ENCODE measurements at regions not wholly inside any gene's neighbourhood (a gene's known extent, or its start where the extent isn't known, plus 50 kb on each side); places are given as distances from the start of the nearest gene placed in this dataset.

- DNase-seq = no peak
Measured at GRCh38 chr5:133905424-133905823, 63.0 kb downstream of the C5orf15 start.

DNA sequence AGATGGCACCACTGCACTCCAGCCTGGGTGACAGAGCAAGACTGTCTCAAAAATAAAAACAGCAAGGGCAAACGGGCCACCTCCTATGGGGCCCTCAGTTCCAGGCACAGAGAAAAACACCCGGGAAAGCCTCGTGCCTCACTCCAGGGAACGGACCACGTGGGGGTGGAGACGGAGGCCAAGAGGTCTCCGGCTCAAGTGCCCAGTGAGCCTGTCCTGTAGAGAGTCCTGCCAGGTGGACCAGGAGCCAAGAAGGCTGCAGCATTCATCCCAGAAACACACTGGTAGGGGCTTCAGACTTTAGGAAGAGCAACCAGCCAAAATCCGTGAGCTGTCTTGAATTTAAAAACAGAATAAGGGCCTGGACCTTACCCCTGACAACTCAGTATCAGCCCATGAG lies 63.8 kb downstream of the C5orf15 start:
- no peak for DNase-seq

GRCh38 chr5:133902511-133903118 lies 65.8 kb downstream of the C5orf15 start:
- DNase-seq = peak; percentile 35

DNA sequence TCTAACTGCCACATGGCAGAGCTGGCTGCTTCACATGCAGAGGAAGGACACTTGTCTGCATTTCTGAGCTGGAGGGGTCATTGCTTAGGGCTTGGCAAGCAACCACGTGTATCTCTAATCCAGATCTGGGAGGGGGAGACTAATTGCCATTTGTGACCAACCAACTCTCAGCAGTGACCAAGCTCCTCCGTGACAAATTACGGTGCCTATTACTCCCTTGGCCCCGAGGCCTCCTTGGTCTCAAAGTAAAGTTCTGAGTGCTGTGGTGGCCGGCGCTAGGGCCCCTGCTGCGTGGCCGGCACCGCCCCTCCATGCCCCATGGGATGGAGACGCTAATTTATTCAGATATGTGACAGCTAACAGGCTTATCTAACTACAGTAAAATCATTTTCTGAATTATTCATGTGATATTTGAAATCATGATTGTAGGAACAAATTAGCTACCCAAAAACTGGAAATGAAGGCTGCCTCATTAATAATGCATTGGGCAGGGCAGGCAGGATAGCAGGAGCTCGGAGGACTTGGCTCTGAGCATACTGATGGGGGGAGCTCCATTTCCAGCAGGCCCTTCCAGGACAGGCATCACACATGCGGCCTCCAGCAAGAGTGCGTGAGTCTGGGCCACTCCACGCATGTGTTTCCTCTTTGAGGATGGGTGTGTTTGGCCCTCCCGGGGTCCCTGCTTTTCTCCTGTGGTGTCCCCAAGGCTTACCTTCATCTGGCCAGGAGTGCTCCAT lies 67.7 kb downstream of the C5orf15 start:
- no peak for DNase-seq

DNA sequence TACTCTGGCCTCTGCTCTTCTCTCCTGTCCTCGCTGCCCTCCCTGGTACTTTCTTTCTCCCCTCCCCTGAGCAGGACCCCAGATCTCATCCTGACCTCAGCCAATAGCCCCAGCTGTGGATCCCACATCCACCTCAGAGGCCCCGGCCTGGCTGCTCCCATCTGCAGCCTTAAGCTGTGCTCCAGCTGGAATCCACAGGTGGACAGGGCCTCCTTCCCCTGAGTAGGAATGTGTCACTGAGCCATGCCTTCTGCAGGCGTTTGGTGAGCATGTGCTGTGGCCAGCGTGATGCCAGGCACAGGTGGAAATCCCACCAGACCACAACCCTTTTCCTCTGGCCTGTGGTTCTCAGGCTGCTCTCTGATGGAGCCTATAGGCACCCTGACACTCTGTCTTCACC lies 68.9 kb downstream of the C5orf15 start:
- no peak for DNase-seq

GRCh38 chr5:133898440-133898839 lies 70.0 kb downstream of the C5orf15 start:
- no peak for DNase-seq

GRCh38 chr5:133897431-133897830 lies 71.0 kb downstream of the C5orf15 start:
- no peak for DNase-seq

GRCh38 chr5:133896873-133897272 lies 71.6 kb downstream of the C5orf15 start:
- no peak for DNase-seq

GRCh38 chr5:133895979-133896845 lies 72.2 kb downstream of the C5orf15 start:
- no peak for DNase-seq

DNA sequence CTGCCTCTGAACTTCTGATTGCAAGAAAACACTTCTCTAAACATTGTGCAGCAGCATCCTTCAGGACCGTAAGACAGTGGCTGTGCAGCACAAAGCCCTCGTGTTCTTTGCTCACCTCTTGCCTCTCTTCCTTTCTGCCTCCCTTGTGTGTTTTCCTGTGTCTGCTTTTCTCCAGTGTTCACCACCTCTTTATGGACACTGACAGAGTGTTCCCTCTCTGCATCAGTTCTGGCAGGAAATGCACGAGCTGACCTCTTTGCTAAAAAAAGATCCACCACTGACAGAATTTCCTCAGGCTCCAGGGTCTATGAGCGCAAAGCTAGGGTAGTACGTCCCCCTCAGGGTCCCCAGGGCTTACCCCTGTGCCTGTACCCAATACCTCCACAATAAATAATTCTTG lies 74.3 kb downstream of the C5orf15 start:
- no peak for DNase-seq

- DNase-seq = no peak
Measured at GRCh38 chr5:133892774-133893173, 75.7 kb downstream of the C5orf15 start.

GRCh38 chr5:133892306-133892705 lies 76.1 kb downstream of the C5orf15 start:
- DNase-seq = no peak

DNA sequence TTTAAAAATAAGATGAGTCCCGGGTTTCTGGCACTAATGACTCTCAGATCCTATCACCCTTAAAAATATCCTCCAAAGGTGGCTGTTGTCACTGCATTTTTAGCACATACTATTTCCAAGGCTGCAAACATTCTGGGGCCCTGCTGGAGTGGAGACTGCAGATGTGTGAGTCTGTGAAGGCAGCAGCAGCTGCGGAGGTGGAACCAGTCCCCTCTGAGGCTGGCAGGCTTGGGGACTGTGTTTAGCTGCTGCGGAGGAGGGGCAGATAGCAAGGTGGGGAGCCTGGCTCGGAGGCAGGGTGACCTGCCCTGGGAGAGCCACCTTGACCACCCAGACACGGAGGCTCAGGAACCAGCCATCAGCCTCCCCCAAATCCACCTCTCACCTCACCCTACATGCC lies 77.0 kb downstream of the C5orf15 start:
- DNase-seq = no peak

DNA sequence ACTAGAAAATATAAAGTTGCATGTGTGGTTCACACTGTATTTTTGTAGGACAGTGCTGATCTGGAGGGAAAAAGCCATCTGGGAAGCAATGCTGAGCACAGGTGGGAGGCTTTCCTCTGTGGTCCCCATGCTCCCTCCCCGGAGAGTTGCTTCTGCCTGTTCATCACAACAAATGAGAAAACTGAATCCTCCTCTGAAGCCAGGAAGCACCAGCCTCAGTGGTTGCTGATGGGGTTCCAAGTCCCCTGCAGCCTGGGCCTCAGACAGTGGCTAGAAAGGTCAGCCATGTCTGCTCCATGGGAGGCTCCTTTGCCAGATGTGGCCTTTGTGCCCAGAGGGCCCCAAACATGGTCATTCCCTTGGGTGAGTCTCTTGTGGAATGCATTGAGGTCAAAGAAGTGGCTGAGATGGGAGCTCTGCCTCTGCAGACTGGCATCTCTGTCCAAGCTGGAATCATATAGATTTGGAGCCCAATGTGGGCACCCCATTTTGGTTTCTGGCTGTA lies 77.6 kb downstream of the C5orf15 start:
- DNase-seq = no peak

DNA sequence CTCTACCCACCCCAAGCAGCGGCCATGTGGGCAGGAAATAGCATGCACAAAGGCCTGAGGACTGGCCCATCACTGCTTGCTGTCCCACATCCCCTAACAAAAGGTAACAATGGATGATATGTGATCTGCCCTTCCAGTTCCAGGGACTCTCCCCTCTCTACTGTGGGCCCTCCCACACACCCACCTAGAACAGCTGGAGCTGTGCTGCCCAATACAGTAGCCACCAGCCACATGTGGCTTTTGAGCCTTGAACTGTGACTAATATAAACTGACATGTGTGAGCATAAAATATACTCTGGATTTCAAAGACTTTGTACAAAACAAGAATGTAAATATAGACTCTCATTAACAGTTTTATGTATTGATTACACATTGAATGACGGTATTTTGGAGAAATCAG lies 78.1 kb downstream of the C5orf15 start:
- peak; percentile 48 for DNase-seq

DNA sequence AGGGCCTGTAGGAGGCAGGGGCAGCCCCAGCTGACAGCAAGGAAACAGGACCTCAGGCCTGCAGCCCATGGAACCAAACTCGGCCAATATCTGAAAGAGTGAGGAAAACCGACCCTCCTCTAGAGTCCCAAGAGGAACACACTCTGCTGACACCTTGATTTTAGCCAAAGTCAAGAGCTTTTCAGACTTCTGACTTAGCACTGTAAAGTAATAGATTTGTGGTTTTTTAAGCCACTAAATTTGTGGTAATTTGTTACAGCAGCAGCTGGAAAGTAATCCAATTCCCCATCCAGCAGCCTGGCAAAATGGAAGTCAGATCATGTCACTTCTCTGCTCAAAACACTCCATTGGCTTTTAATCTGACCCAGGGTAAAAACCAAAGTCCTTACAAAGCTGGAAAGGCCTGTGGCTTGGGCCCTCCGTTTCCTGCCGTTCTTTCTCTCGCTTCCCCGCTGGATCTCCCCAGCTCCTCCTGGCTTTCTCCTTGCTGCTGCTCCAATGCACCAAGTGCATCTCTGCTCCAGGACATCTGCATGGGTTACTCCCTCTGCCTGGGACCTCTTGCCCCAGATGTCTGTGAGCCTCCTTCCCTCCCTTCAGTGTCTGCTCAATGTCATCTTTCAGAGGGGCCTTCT lies 79.0 kb downstream of the C5orf15 start:
- no peak for DNase-seq

- DNase-seq = no peak
Measured at GRCh38 chr5:133888625-133888991, 79.8 kb downstream of the C5orf15 start.

GRCh38 chr5:133885566-133885965 lies 82.9 kb downstream of the C5orf15 start:
- DNase-seq = no peak

GRCh38 chr5:133884569-133885311 lies 83.7 kb downstream of the C5orf15 start:
- peak; percentile 45 for DNase-seq

GRCh38 chr5:133883916-133884315 lies 84.5 kb downstream of the C5orf15 start:
- no peak for DNase-seq

DNA sequence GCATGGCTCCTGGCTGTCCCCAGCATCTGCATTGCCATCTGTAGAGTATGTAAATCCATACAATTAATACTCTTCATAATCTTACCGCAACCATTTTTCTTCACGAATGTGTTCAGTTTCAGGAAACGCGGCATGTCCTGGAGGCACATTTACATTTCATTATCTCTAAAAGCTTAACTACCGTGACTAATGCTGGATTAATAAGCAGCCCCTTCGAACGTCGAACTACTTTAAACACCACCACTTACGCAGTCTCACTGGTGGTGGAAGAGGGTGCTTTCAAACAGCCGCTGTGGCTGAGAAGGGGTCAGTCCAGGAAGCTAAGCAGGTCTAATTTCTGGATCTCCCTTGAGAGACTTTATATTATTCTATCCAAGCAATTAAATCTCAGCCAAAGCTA lies 85.6 kb downstream of the C5orf15 start:
- no peak for DNase-seq

DNA sequence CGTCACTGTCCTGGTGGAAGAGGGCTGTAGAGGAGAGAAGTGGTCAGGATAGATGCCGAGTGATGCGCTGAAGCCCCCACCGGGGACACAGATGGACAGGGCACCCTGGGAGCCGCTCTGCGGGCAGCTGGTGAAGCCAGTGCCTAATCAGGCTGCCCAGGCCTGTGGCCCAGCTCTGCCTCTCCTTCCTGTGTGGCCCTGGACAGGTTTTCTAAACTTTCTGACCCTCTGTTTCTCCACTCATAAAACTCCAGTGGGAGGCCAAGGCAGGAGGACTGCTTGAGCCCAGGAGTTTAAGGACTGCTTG lies 86.1 kb downstream of the C5orf15 start:
- DNase-seq = no peak

All from eye (tissue), 1 donor.